ENCODE measurements at regions not wholly inside any gene's neighbourhood (a gene's known extent, or its start where the extent isn't known, plus 50 kb on each side); places are given as distances from the start of the nearest gene placed in this dataset.

DNA sequence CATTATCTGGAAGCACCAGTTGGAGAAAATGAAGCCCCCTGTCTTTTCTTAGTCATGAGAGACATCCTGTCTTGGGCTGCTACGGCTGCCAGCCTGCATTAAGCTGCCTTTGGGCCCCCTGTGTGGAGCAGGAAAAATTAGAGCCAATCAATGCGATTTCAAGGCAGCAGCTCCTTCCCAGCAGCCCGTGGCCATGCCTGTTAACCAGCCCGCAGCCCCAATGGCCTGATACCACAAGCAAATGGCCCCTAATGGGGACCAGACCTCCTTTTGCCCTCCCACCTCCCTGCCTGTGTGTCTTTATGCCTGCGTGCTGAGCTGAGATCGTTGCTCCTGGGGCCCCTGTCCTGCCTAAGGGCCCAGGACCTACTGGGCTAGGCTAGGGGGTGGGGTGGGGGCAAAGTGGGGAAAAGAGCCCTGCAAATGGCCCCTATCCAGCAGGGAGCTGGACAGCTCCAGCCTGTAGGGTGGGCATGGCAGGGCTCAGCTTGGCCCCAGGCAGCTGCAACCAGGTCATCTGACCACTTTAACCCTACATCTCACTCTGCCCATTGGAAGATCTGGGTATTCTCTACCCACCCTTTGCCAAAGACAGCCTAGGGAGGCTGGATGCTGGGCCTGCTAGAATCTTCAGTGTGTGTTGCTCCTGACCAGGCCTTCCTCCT is 53.8 kb upstream of the MRPS22 start:
- TF ChIP-seq, protein P1, sequence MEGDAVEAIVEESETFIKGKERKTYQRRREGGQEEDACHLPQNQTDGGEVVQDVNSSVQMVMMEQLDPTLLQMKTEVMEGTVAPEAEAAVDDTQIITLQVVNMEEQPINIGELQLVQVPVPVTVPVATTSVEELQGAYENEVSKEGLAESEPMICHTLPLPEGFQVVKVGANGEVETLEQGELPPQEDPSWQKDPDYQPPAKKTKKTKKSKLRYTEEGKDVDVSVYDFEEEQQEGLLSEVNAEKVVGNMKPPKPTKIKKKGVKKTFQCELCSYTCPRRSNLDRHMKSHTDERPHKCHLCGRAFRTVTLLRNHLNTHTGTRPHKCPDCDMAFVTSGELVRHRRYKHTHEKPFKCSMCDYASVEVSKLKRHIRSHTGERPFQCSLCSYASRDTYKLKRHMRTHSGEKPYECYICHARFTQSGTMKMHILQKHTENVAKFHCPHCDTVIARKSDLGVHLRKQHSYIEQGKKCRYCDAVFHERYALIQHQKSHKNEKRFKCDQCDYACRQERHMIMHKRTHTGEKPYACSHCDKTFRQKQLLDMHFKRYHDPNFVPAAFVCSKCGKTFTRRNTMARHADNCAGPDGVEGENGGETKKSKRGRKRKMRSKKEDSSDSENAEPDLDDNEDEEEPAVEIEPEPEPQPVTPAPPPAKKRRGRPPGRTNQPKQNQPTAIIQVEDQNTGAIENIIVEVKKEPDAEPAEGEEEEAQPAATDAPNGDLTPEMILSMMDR (IDR thresholded peaks at IDR 0.05; ENCODE audit: low read length) = no peak
- no peak for TF ChIP-seq EZH2 (IDR thresholded peaks at IDR 0.05; ENCODE audit: borderline replicate concordance, low read length)
- no peak overlapping the region for H3K4me2 ChIP-seq (ENCODE audit: low read length)
- H3K9ac ChIP-seq (ENCODE audit: low read length) = no peak overlapping the region
- H2AFZ ChIP-seq (ENCODE audit: low read length) = no peak overlapping the region
- no peaks in the 10 kb centered on the region for H4K20me1 ChIP-seq (ENCODE audit: insufficient read depth, low read length)
- no peak overlapping the region for H3K27ac ChIP-seq (ENCODE audit: low read depth, low read length, poor library complexity, severe bottlenecking)
- H3K9me2 ChIP-seq (ENCODE audit: low read depth, low read length) = no peaks in the 10 kb centered on the region
- H3K4me1 ChIP-seq (ENCODE audit: insufficient read depth, low read length, severe bottlenecking) = no peaks in the 10 kb centered on the region
- no peaks in the 10 kb centered on the region for H3K9me3 ChIP-seq (ENCODE audit: low read length)
- no peaks in the 10 kb centered on the region for H3K79me2 ChIP-seq (ENCODE audit: insufficient read depth, low read length)
- no peaks in the 10 kb centered on the region for H3F3A ChIP-seq (ENCODE audit: insufficient read depth, low read length)
- H3K36me3 ChIP-seq (ENCODE audit: insufficient read depth, low read length) = no peaks in the 10 kb centered on the region
- H3K4me3 ChIP-seq (ENCODE audit: low read depth, low read length, poor library complexity, severe bottlenecking) = no peak overlapping the region
- no peaks in the 10 kb centered on the region; the same call in 1 of the 2 replicates for H3K27me3 ChIP-seq (ENCODE audit: insufficient read depth, low read length)

DNA sequence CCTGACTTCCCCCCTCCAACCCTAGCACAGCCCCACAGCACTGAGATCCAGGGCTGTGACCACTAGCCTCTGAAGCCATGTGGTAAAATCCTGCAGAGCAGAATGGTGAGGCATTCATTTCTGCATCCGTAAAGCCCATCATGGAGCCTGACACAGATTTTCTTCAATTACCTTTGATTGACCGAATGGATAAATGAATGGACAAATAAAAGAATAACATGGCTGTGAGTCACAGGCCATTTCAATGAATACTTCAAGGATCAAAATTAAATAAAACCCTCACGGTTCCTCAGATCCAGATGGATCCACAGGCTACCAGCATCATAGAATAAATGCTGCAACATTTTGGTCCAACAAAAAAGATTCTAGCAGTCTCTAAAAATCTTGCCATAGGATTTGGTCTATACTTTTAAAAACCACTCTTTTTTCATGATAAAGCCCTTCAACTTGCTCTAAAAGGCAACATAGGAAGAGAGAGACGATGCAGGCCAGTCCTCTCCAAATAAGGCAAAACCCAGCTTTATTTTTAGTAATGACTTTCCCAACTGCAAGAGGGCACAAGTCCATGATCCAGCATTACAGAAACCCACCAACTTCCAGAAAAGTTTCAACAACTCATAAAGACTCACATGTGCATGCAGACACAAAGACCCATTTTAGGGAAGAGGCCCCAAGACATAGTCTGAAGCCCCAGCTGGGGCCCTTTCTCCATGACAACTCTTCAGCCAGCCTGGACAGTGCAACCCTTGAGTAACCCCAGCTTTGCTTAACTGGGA is 52.4 kb upstream of the MRPS22 start:
- H3K9ac ChIP-seq (ENCODE audit: low read length) = no peak overlapping the region
- H3K79me2 ChIP-seq (ENCODE audit: insufficient read depth, low read length) = no peaks in the 10 kb centered on the region
- no peaks in the 10 kb centered on the region for H3K9me2 ChIP-seq (ENCODE audit: low read depth, low read length)
- H3K4me1 ChIP-seq (ENCODE audit: insufficient read depth, low read length, severe bottlenecking) = no peaks in the 10 kb centered on the region
- no peak overlapping the region for H3K27ac ChIP-seq (ENCODE audit: low read depth, low read length, poor library complexity, severe bottlenecking)
- no peaks in the 10 kb centered on the region for H3F3A ChIP-seq (ENCODE audit: insufficient read depth, low read length)
- H3K4me2 ChIP-seq (ENCODE audit: low read length) = no peak overlapping the region
- no peaks in the 10 kb centered on the region for H4K20me1 ChIP-seq (ENCODE audit: insufficient read depth, low read length)
- no peaks in the 10 kb centered on the region; the same call in 1 of the 2 replicates for H3K27me3 ChIP-seq (ENCODE audit: insufficient read depth, low read length)
- H3K9me3 ChIP-seq (ENCODE audit: low read length) = no peaks in the 10 kb centered on the region
- no peaks in the 10 kb centered on the region for H3K36me3 ChIP-seq (ENCODE audit: insufficient read depth, low read length)
- H3K4me3 ChIP-seq (ENCODE audit: low read depth, low read length, poor library complexity, severe bottlenecking) = no peak overlapping the region
- TF ChIP-seq EZH2 (IDR thresholded peaks at IDR 0.05; ENCODE audit: borderline replicate concordance, low read length) = no peak
- TF ChIP-seq, protein P1 (IDR thresholded peaks at IDR 0.05; ENCODE audit: low read length) = no peak
- H2AFZ ChIP-seq (ENCODE audit: low read length) = no peak overlapping the region

DNA sequence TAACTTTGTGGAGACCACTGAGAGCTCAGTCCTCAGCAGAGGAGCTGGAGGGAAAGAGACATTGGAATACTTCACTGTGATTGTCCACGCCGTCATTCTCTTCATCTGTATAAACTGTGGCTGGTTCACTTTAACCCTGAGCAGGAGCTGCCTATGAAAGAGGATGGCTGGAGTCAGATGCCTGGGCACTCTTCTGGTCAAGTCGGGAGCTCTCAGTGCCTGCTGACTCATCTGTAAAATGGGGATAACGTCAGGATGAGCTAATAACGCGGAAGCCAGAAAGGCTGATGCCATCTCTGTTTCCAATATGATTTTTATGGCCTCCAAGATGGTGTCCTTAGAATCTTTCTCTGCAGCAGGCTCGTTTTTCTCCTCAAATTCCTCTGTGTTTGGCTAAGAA is 51.6 kb upstream of the MRPS22 start:
- no peaks in the 10 kb centered on the region for H3K79me2 ChIP-seq (ENCODE audit: insufficient read depth, low read length)
- no peak overlapping the region for H3K4me3 ChIP-seq (ENCODE audit: low read depth, low read length, poor library complexity, severe bottlenecking)
- TF ChIP-seq, protein P1 (IDR thresholded peaks at IDR 0.05; ENCODE audit: low read length) = no peak
- TF ChIP-seq EZH2 (IDR thresholded peaks at IDR 0.05; ENCODE audit: borderline replicate concordance, low read length) = no peak
- H3K9me3 ChIP-seq (ENCODE audit: low read length) = no peaks in the 10 kb centered on the region
- H3K9me2 ChIP-seq (ENCODE audit: low read depth, low read length) = no peaks in the 10 kb centered on the region
- no peaks in the 10 kb centered on the region for H3F3A ChIP-seq (ENCODE audit: insufficient read depth, low read length)
- no peak overlapping the region for H3K9ac ChIP-seq (ENCODE audit: low read length)
- no peak overlapping the region for H3K27ac ChIP-seq (ENCODE audit: low read depth, low read length, poor library complexity, severe bottlenecking)
- no peaks in the 10 kb centered on the region for H3K4me1 ChIP-seq (ENCODE audit: insufficient read depth, low read length, severe bottlenecking)
- no peak overlapping the region for H3K4me2 ChIP-seq (ENCODE audit: low read length)
- no peaks in the 10 kb centered on the region; the same call in 1 of the 2 replicates for H3K27me3 ChIP-seq (ENCODE audit: insufficient read depth, low read length)
- no peaks in the 10 kb centered on the region for H3K36me3 ChIP-seq (ENCODE audit: insufficient read depth, low read length)
- H2AFZ ChIP-seq (ENCODE audit: low read length) = no peak overlapping the region
- H4K20me1 ChIP-seq (ENCODE audit: insufficient read depth, low read length) = no peaks in the 10 kb centered on the region
